Astrocyte of the cerebellum (primary cell): ENCODE measurements at regions not wholly inside any gene's neighbourhood (a gene's known extent, or its start where the extent isn't known, plus 50 kb on each side); places are given as distances from the start of the nearest gene placed in this dataset.

ENCODE experiments used
- DNase-seq: peaks from one replicate; pipeline ENCODE4 v3.0.0-alpha.2; 2011; ENCODE audit warnings: low read depth
- H3K4me3 ChIP-seq: 2 replicates; pipeline ENCODE4 v1.5.1; 2011; ENCODE audit warnings: mild to moderate bottlenecking, low read depth, low read length, moderate library complexity
- CTCF ChIP-seq: IDR thresholded peaks from 2 replicates; pipeline ENCODE4 v1.5.1; 2012; ENCODE audit warnings: low read length, low read depth, moderate library complexity, mild to moderate bottlenecking; ENCODE audit errors: missing control alignments
- in situ Hi-C: cut with HindIII; loops from 2 replicates; pipeline ENCODE4 v1.10.0; 2017; ENCODE audit warnings: low sequenced_read_pairs

DNA sequence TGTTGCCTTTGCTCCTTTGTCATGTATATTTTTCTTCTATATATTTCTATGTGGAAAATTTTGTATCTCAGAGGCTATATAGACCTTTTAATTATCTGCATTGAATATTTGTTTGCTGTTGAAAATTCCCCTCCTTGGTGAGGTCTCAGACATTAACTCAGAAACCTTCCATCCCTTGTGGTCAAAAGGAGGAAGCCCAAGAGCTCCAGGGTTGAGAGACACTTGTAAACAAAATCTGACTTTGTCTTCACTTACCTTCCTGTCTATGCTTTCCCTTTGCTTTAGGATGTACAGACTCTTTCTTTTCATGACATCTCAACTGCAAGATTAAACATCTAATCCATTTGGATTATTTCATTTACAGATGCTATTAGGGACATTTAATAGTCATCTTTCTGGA lies 157.5 kb downstream of the PCDH20 start:
- TF ChIP-seq CTCF = no peak
- in situ Hi-C loops = no loop called here

GRCh38 chr13:61255040-61255796 lies 160.4 kb downstream of the PCDH20 start:
- peak; percentile 48 for TF ChIP-seq CTCF
- no peak for DNase-seq
- H3K4me3 ChIP-seq = no peak overlapping the region
- in situ Hi-C loops = no loop called here

More for the DNA sequence above, 157.5 kb downstream of the PCDH20 start:
- H3K4me3 ChIP-seq = no peak overlapping the region
- DNase-seq = no peak

- no peak overlapping the region for H3K4me3 ChIP-seq
- TF ChIP-seq CTCF = no peak
- in situ Hi-C loops = no loop called here
- no peak for DNase-seq
Measured at GRCh38 chr13:61253105-61253877, 162.4 kb downstream of the PCDH20 start.

DNA sequence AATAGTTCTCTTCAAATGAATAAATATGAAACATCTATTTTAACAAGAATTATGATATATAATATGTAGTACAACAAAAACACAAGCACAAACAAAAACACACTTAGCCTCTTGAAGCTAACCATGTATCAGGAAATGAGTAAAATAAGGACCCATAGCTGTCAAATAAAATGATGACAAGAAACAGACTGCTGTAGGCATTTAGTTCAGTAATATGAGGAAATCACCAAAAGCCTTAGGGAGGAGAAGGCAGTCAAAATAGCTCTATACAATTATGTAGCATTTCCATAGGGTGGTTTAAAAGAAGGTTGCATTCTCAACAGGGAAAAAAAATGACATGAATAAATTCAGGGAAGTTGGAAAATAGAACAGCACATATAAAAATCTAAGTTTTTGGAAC lies 163.4 kb downstream of the PCDH20 start:
- no peak for TF ChIP-seq CTCF
- DNase-seq = no peak
- in situ Hi-C loops = no loop called here
- H3K4me3 ChIP-seq = no peak overlapping the region

- DNase-seq = no peak
- TF ChIP-seq CTCF = no peak
- no peak overlapping the region for H3K4me3 ChIP-seq
- in situ Hi-C loops = no loop called here
Measured at GRCh38 chr13:61247149-61247936, 168.3 kb downstream of the PCDH20 start.

DNA sequence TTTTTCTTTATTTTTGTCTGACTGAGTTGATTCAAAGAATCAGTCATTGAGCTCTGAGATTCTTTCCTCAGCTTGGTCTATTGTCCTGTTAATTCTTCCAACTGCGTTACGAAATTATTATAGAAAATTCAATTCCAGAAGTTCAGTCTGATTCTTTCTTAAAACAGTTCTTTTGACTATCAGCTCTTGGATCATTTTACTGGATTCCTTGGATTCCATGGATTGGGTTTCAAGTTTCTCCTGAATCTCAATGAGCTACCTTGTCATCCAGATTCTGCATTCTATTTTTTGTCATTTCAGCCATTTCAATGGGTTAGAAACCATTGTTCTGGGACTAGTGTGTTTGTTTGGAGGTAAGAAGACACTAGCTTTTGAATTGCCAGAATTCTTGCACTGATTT lies 169.3 kb downstream of the PCDH20 start:
- no peak for TF ChIP-seq CTCF
- no peak overlapping the region for H3K4me3 ChIP-seq
- no peak for DNase-seq
- in situ Hi-C loops = no loop called here
